Lung (tissue), 11 donors: ENCODE measurements at regions not wholly inside any gene's neighbourhood (a gene's known extent, or its start where the extent isn't known, plus 50 kb on each side); places are given as distances from the start of the nearest gene placed in this dataset.
A peak's percentile ranks its signal among the peaks of the same experiment; 100 is the strongest.

Experiments
- ATAC-seq: fragments of 200-7000 bp; cut with Tn5 transposase; one replicate; pipeline ENCODE4 v1.9.1; 2020; ENCODE audit warnings: moderate number of reproducible peaks; ENCODE audit not compliant: insufficient read depth, low FRiP score
- DNase-seq, 3 donors: peaks; one replicate each; pipeline ENCODE4 v3.0.0-alpha.2; 2013 to 2017
- H3K27ac ChIP-seq, 2 donors: one replicate each; pipeline ENCODE4 v1.5.1; 2013; ENCODE audit warnings: mild to moderate bottlenecking in 2 of 2, moderate library complexity in 2 of 2, control low read depth in 1 of 2, inconsistent platforms in 1 of 2, low read depth in 1 of 2, low read length in 1 of 2
- H3K27me3 ChIP-seq, 3 donors: one replicate each; pipeline ENCODE4 v1.5.1; 2013; ENCODE audit warnings: low read length in 2 of 3; ENCODE audit not compliant: control insufficient read depth in 3 of 3, insufficient read depth in 3 of 3
- H3K36me3 ChIP-seq, 4 donors: one replicate each; pipeline ENCODE4 v1.5.1; 2013; ENCODE audit warnings: low read length in 4 of 4, mild to moderate bottlenecking in 1 of 4, moderate library complexity in 1 of 4; ENCODE audit not compliant: control insufficient read depth in 4 of 4, insufficient read depth in 4 of 4
- H3K4me1 ChIP-seq, 5 donors: one replicate each; pipeline ENCODE4 v1.5.1; 2013; ENCODE audit warnings: low read length in 5 of 5, mild to moderate bottlenecking in 2 of 5, moderate library complexity in 1 of 5; ENCODE audit not compliant: control insufficient read depth in 5 of 5, insufficient read depth in 5 of 5
- H3K4me3 ChIP-seq: one replicate; pipeline ENCODE4 v1.5.1; 2013; ENCODE audit warnings: mild to moderate bottlenecking, control low read depth, moderate library complexity
- H3K9ac ChIP-seq, 2 donors: one replicate each; pipeline ENCODE4 v1.5.1; 2013; ENCODE audit warnings: low read length in 2 of 2, control low read depth in 1 of 2; ENCODE audit not compliant: insufficient read depth in 1 of 2
- H3K9me3 ChIP-seq, 4 donors: one replicate each; pipeline ENCODE4 v1.5.1; 2013; ENCODE audit warnings: low read length in 3 of 4, mild to moderate bottlenecking in 1 of 4, moderate library complexity in 1 of 4; ENCODE audit not compliant: control insufficient read depth in 4 of 4, insufficient read depth in 3 of 4
- WGBS, 2 donors: extraction: QIAGEN DNeasy Blood & Tissue Kit; methylation state at CpG; one replicate each; pipeline ENCODE4 v1.1.7; 2013; 5-methylcytosine and 5-hydroxymethylcytosine counted together
- TF ChIP-seq, protein P1 (sequence below): IDR thresholded peaks from 2 replicates; pipeline ENCODE4 v1.5.1; 2012; ENCODE audit warnings: mild to moderate bottlenecking; ENCODE audit errors: control extremely low read depth, extremely low read depth
- donor health status: control.
- donor health status: control.
- donor health status: Bipolar disorder and iron deficiency.
- donor health status: healthy.
- donor health status: DM: yes; HTN: yes; CAD: no.

DNA sequence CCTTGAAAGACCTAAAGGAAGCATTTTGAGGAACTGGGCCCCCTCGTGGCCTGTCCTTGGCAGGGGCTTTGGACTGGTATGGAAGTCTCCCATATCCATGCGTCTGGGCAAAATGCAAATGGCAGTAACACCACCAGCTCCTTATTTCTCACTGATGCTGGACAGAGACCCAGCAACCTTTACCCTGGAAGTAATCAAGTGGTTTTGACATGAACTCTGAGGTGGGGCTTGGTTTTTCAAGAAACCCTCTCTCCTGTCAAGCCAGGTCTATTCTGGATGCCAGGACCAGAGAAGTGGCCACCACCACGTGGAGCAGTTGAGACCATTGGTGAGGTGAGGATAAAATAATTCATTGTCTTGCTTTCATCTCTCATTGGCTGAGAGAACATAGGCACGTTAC, 84.4 kb downstream of the OTUD1 start:
- Histone ChIP-seq H3K27me3 (peaks cover 0 to 2% (median 0%) of the 10 kb centered on the region in 3 donors), H3K4me3 (no peak overlapping the region), H3K9ac (no peak overlapping the region), H3K36me3 (no peaks in the 10 kb centered on the region), H3K27ac (no peak overlapping the region), H3K9me3 (no peaks in the 10 kb centered on the region), H3K4me1 (no peaks in the 10 kb centered on the region)
- TF ChIP-seq, protein P1, sequence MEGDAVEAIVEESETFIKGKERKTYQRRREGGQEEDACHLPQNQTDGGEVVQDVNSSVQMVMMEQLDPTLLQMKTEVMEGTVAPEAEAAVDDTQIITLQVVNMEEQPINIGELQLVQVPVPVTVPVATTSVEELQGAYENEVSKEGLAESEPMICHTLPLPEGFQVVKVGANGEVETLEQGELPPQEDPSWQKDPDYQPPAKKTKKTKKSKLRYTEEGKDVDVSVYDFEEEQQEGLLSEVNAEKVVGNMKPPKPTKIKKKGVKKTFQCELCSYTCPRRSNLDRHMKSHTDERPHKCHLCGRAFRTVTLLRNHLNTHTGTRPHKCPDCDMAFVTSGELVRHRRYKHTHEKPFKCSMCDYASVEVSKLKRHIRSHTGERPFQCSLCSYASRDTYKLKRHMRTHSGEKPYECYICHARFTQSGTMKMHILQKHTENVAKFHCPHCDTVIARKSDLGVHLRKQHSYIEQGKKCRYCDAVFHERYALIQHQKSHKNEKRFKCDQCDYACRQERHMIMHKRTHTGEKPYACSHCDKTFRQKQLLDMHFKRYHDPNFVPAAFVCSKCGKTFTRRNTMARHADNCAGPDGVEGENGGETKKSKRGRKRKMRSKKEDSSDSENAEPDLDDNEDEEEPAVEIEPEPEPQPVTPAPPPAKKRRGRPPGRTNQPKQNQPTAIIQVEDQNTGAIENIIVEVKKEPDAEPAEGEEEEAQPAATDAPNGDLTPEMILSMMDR, result no peak
- ATAC-seq (no peak), DNase-seq (no peak)
- WGBS, 2 donors, result 57 to 74% methylated on average over 4 of the region's 4 CpGs

- DNase-seq (peak in 2 of 3 donors; percentile 36 to 50), ATAC-seq (peak; percentile 80)
- H3K9me3 ChIP-seq, result no peaks in the 10 kb centered on the region
- no peak overlapping the region for H3K27ac ChIP-seq
- no peak overlapping the region for H3K4me3 ChIP-seq
- WGBS, 2 donors, result 47 to 66% methylated on average over 2 of the region's 2 CpGs
- TF ChIP-seq, protein P1, result peak; percentile 43
- H3K9ac ChIP-seq, result no peak overlapping the region
- H3K4me1 ChIP-seq, result no peaks in the 10 kb centered on the region
- H3K27me3 ChIP-seq, result peaks cover 0 to 2% (median 0%) of the 10 kb centered on the region in 3 donors
- H3K36me3 ChIP-seq, result no peaks in the 10 kb centered on the region
Measured at GRCh38 chr10:23525406-23525805, 86.5 kb downstream of the OTUD1 start.

GRCh38 chr10:23528419-23528818, 89.5 kb downstream of the OTUD1 start:
- H3K36me3 ChIP-seq, result no peaks in the 10 kb centered on the region
- peaks cover 0 to 4% (median 2%) of the 10 kb centered on the region in 3 donors for H3K27me3 ChIP-seq
- no peak overlapping the region for H3K9ac ChIP-seq
- no peaks in the 10 kb centered on the region for H3K9me3 ChIP-seq
- TF ChIP-seq, protein P1, result no peak
- H3K4me1 ChIP-seq, result no peaks in the 10 kb centered on the region
- no peak for DNase-seq
- 93% methylated on average over 2 of the region's 2 CpGs for WGBS, 2 donors
- no peak overlapping the region for H3K27ac ChIP-seq
- no peak for ATAC-seq
- H3K4me3 ChIP-seq, result no peak overlapping the region

GRCh38 chr10:23529625-23530024, 90.8 kb downstream of the OTUD1 start:
- peaks cover 0 to 4% (median 2%) of the 10 kb centered on the region in 3 donors for H3K27me3 ChIP-seq
- ATAC-seq, result no peak
- DNase-seq, result no peak
- H3K9me3 ChIP-seq, result no peaks in the 10 kb centered on the region
- WGBS, 2 donors, result 67 to 71% methylated on average over 5 of the region's 5 CpGs
- TF ChIP-seq, protein P1, result no peak
- no peaks in the 10 kb centered on the region for H3K4me1 ChIP-seq
- no peak overlapping the region for H3K9ac ChIP-seq
- no peak overlapping the region for H3K4me3 ChIP-seq
- no peaks in the 10 kb centered on the region for H3K36me3 ChIP-seq
- no peak overlapping the region for H3K27ac ChIP-seq
